Left forelimb (tissue), 1 donor: ENCODE measurements at regions not wholly inside any gene's neighbourhood (a gene's known extent, or its start where the extent isn't known, plus 50 kb on each side); places are given as distances from the start of the nearest gene placed in this dataset.

Experiments
- DNase-seq: peaks from one replicate; pipeline ENCODE4 v3.0.0-alpha.2; 2018; ENCODE audit warnings: low spot score

- no peak for DNase-seq
These were observed 239.9 kb downstream of the ZNF516 start for GRCh38 chr18:76255070-76255683.

- DNase-seq: no peak
These were observed 242.2 kb downstream of the ZNF516 start for GRCh38 chr18:76252880-76253279.

GRCh38 chr18:76252139-76252538 lies 242.9 kb downstream of the ZNF516 start:
- no peak for DNase-seq

GRCh38 chr18:76251691-76252090 lies 243.4 kb downstream of the ZNF516 start:
- no peak for DNase-seq

GRCh38 chr18:76246590-76246989 lies 248.5 kb downstream of the ZNF516 start:
- DNase-seq: no peak

- DNase-seq: no peak
These were observed 260.4 kb downstream of the ZNF516 start for GRCh38 chr18:76234676-76235060.

- no peak for DNase-seq
These were observed 261.0 kb downstream of the ZNF516 start for GRCh38 chr18:76233876-76234675.

- DNase-seq: no peak
These were observed 261.6 kb downstream of the ZNF516 start for GRCh38 chr18:76233406-76233805.

- no peak for DNase-seq
These were observed 262.3 kb downstream of the ZNF516 start for GRCh38 chr18:76232779-76233178.

- DNase-seq: no peak
These were observed 263.0 kb downstream of the ZNF516 start for GRCh38 chr18:76232010-76232409.

GRCh38 chr18:76231402-76231801 lies 263.6 kb downstream of the ZNF516 start:
- DNase-seq: no peak

GRCh38 chr18:76230791-76231190 lies 264.3 kb downstream of the ZNF516 start:
- no peak for DNase-seq

- no peak for DNase-seq
These were observed 266.3 kb downstream of the ZNF516 start for GRCh38 chr18:76228716-76229115.

- no peak for DNase-seq
These were observed 267.3 kb downstream of the ZNF516 start for GRCh38 chr18:76227759-76228158.

- DNase-seq: no peak
These were observed 271.6 kb downstream of the ZNF516 start for GRCh38 chr18:76223403-76223802.

- DNase-seq: no peak
These were observed 276.0 kb downstream of the ZNF516 start for GRCh38 chr18:76219023-76219422.

GRCh38 chr18:76216096-76216495 lies 278.9 kb downstream of the ZNF516 start:
- DNase-seq: no peak

GRCh38 chr18:76213991-76214390 lies 281.1 kb downstream of the ZNF516 start:
- DNase-seq: no peak

GRCh38 chr18:76212960-76213359 lies 282.1 kb downstream of the ZNF516 start:
- DNase-seq: no peak

GRCh38 chr18:76209597-76209996 lies 285.4 kb downstream of the ZNF516 start:
- no peak for DNase-seq

- no peak for DNase-seq
These were observed 286.2 kb downstream of the ZNF516 start for GRCh38 chr18:76208678-76209306.

GRCh38 chr18:76205906-76206305 lies 289.1 kb downstream of the ZNF516 start:
- no peak for DNase-seq

GRCh38 chr18:76203552-76203951 lies 291.5 kb downstream of the ZNF516 start:
- DNase-seq: no peak
